ENCODE measurements at regions not wholly inside any gene's neighbourhood (a gene's known extent, or its start where the extent isn't known, plus 50 kb on each side); places are given as distances from the start of the nearest gene placed in this dataset.

- TF ChIP-seq POLR2A (IDR thresholded peaks at IDR 0.05) (no peak), CTCF (IDR thresholded peaks at IDR 0.05) (no peak), POLR2AphosphoS5 (IDR thresholded peaks at IDR 0.05) (no peak)
These were observed 82.5 kb upstream of the CCDC28A start for GRCh38 chr6:138690975-138691594.
